Breast epithelium (tissue), 4 donors: ENCODE measurements at regions not wholly inside any gene's neighbourhood (a gene's known extent, or its start where the extent isn't known, plus 50 kb on each side); places are given as distances from the start of the nearest gene placed in this dataset.

Experiments
- DNase-seq, 2 donors: peaks; one replicate each; pipeline ENCODE4 v3.0.0-alpha.2; 2019; ENCODE audit warnings: low spot score in 2 of 2
- H3K27ac ChIP-seq, 2 donors: fragments of 200-600 bp; sonication (generic) in 1 of 2; one replicate each; pipeline ENCODE4 v1.5.1; 2016 to 2019; ENCODE audit warnings: mild to moderate bottlenecking in 1 of 2
- H3K27me3 ChIP-seq, 2 donors: fragments of 200-600 bp; sonication (generic) in 1 of 2; one replicate each; pipeline versions ENCODE4 v1.5.1 to v1.6.0; 2017 to 2019; ENCODE audit warnings: control low read depth in 1 of 2, mild to moderate bottlenecking in 1 of 2
- H3K36me3 ChIP-seq: fragments of 200-600 bp; one replicate; pipeline ENCODE4 v1.5.1; 2019
- H3K4me1 ChIP-seq, 2 donors: fragments of 200-600 bp; sonication (generic); one replicate each; pipeline ENCODE4 v1.5.1; 2016 to 2019; ENCODE audit warnings: control low read depth in 1 of 2
- H3K4me3 ChIP-seq, 3 donors: fragments of 200-600 bp; sonication (generic); 1 replicate in 2 of 3; 2 replicates in 1 of 3; pipeline ENCODE4 v1.5.1; 2016 to 2019; ENCODE audit warnings: mild to moderate bottlenecking in 3 of 3, moderate library complexity in 2 of 3
- H3K9me3 ChIP-seq, 2 donors: fragments of 200-600 bp; sonication (generic) in 1 of 2; one replicate each; pipeline ENCODE4 v1.5.1; 2016 to 2019; ENCODE audit warnings: control low read depth in 1 of 2
- CTCF ChIP-seq, 3 donors: fragments of 450-650 bp; IDR thresholded peaks; one replicate each; pipeline ENCODE4 v1.5.1; 2016 to 2017; ENCODE audit warnings: antibody characterized with exemption in 3 of 3, mild to moderate bottlenecking in 3 of 3, moderate library complexity in 3 of 3
- POLR2A ChIP-seq: fragments of 450-650 bp; IDR thresholded peaks from one replicate; pipeline ENCODE4 v1.6.1; 2016; ENCODE audit warnings: antibody characterized with exemption, mild to moderate bottlenecking, moderate library complexity
- POLR2AphosphoS5 ChIP-seq, 3 donors: sonication (generic); formaldehyde crosslinking; IDR thresholded peaks; one replicate each; pipeline ENCODE4 v1.6.1; 2017; ENCODE audit warnings: antibody characterized with exemption in 3 of 3
- intact Hi-C: fragments of 100-400 bp; cut with DNase I; formaldehyde crosslinking; loops from one replicate; pipeline ENCODE4 v1.15.1; 2023; ENCODE audit warnings: low total_unique reads

DNA sequence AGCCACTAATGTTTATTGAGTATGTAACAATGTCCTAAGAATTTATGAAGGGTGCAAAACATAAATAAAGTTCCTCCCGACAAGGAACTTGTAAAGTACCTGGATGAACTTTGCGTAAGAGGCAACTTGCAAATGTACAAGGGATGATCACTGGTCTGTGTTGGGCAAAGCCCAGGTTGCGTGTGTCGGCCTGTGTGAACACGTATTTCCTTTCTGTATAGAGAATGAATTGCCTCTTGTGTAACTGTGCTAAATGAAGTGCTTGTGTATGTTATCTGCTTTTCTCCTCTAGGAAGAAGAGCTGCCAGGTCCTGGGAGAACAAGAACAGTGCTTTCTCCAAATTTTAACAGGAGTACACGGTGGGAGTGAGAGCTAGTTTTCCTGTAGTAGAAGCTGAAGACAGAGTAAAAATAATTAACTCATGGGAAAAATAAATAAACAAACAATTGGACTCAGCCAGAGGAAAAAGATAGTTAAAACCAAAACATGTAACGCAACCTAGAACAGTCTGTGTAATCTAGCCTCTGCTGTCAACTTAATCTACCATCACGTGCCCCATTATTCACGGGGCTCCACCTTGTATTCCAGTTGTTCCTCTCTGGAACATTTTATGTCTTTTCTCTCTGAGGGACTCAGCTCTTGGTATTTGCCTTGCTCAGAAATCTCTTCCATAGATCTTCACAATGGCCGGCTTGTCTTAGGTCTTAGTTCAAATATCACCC, 83.7 kb upstream of the RASGRP1 start:
- Histone ChIP-seq H3K4me1 (no peaks in the 10 kb centered on the region), H3K27me3 (no peaks in the 10 kb centered on the region), H3K36me3 (no peaks in the 10 kb centered on the region), H3K9me3 (no peaks in the 10 kb centered on the region), H3K4me3 (no peak overlapping the region), H3K27ac (peak overlapping the region in 1 of 2 donors; percentile 9)
- no peak for DNase-seq
- intact Hi-C loops, result no loop called here
- TF ChIP-seq CTCF (IDR thresholded peaks at IDR 0.05), result no peak
- no peak for TF ChIP-seq POLR2AphosphoS5 (IDR thresholded peaks at IDR 0.05)
- TF ChIP-seq POLR2A, result no peak

- H3K4me3 ChIP-seq, result no peak overlapping the region
- intact Hi-C loops, result no loop called here
- no peaks in the 10 kb centered on the region for H3K9me3 ChIP-seq
- no peaks in the 10 kb centered on the region for H3K36me3 ChIP-seq
- DNase-seq, result no peak
- H3K4me1 ChIP-seq, result no peaks in the 10 kb centered on the region
- no peaks in the 10 kb centered on the region for H3K27me3 ChIP-seq
- no peak overlapping the region for H3K27ac ChIP-seq
- TF ChIP-seq POLR2AphosphoS5 (IDR thresholded peaks at IDR 0.05) (no peak), POLR2A (no peak), CTCF (IDR thresholded peaks at IDR 0.05) (no peak)
Measured at GRCh38 chr15:38650384-38650783, 85.8 kb upstream of the RASGRP1 start.

- no peak overlapping the region for H3K4me3 ChIP-seq
- H3K9me3 ChIP-seq, result no peaks in the 10 kb centered on the region
- H3K36me3 ChIP-seq, result no peaks in the 10 kb centered on the region
- no peaks in the 10 kb centered on the region for H3K27me3 ChIP-seq
- TF ChIP-seq CTCF (IDR thresholded peaks at IDR 0.05) (no peak), POLR2AphosphoS5 (IDR thresholded peaks at IDR 0.05) (no peak), POLR2A (no peak)
- no peak overlapping the region for H3K27ac ChIP-seq
- H3K4me1 ChIP-seq, result no peaks in the 10 kb centered on the region
- intact Hi-C loops, result no loop called here
- DNase-seq, result no peak
Measured at GRCh38 chr15:38650936-38651327, 86.3 kb upstream of the RASGRP1 start.

GRCh38 chr15:38651328-38652038, 86.9 kb upstream of the RASGRP1 start:
- no peaks in the 10 kb centered on the region for H3K4me1 ChIP-seq
- no peaks in the 10 kb centered on the region for H3K27me3 ChIP-seq
- no peak overlapping the region for H3K27ac ChIP-seq
- no peak for DNase-seq
- H3K36me3 ChIP-seq, result no peaks in the 10 kb centered on the region
- intact Hi-C loops, result no loop called here
- H3K9me3 ChIP-seq, result no peaks in the 10 kb centered on the region
- no peak for TF ChIP-seq POLR2A
- no peak for TF ChIP-seq POLR2AphosphoS5 (IDR thresholded peaks at IDR 0.05)
- TF ChIP-seq CTCF (IDR thresholded peaks at IDR 0.05), result no peak
- no peak overlapping the region for H3K4me3 ChIP-seq

- H3K27me3 ChIP-seq, result no peaks in the 10 kb centered on the region
- H3K36me3 ChIP-seq, result no peaks in the 10 kb centered on the region
- H3K4me3 ChIP-seq, result no peak overlapping the region
- H3K9me3 ChIP-seq, result no peaks in the 10 kb centered on the region
- no peak overlapping the region for H3K27ac ChIP-seq
- no peaks in the 10 kb centered on the region for H3K4me1 ChIP-seq
- no peak for DNase-seq
- intact Hi-C loops, result no loop called here
- no peak for TF ChIP-seq POLR2A
- TF ChIP-seq CTCF (IDR thresholded peaks at IDR 0.05), result no peak
- TF ChIP-seq POLR2AphosphoS5 (IDR thresholded peaks at IDR 0.05), result no peak
Measured at GRCh38 chr15:38652183-38652794, 87.7 kb upstream of the RASGRP1 start.
